Endodermal cell (in vitro differentiated cells): ENCODE measurements at regions not wholly inside any gene's neighbourhood (a gene's known extent, or its start where the extent isn't known, plus 50 kb on each side); places are given as distances from the start of the nearest gene placed in this dataset.

ENCODE experiments used
- DNase-seq: peaks from one replicate; pipeline ENCODE4 v3.0.0-alpha.2; 2017
- H3K27ac ChIP-seq: 2 replicates; pipeline ENCODE4 v1.5.1; 2013; ENCODE audit warnings: mild to moderate bottlenecking, low read depth, low read length, moderate library complexity
- H3K27me3 ChIP-seq: 2 replicates; pipeline ENCODE4 v1.6.1; 2013; ENCODE audit warnings: mild to moderate bottlenecking, low read length, moderate library complexity; ENCODE audit not compliant: insufficient read depth, control insufficient read depth, poor library complexity, severe bottlenecking
- H3K36me3 ChIP-seq: 2 replicates; pipeline ENCODE4 v1.7.0; 2013; ENCODE audit warnings: mild to moderate bottlenecking, low read length, moderate library complexity; ENCODE audit not compliant: control insufficient read depth, insufficient read depth
- H3K4me1 ChIP-seq: one replicate; pipeline ENCODE4 v1.7.0; 2013; ENCODE audit warnings: low read length; ENCODE audit not compliant: control insufficient read depth, insufficient read depth
- H3K4me3 ChIP-seq: 2 replicates; pipeline ENCODE4 v1.5.1; 2013; ENCODE audit warnings: mild to moderate bottlenecking, low read length, moderate library complexity
- H3K9ac ChIP-seq: 2 replicates; pipeline ENCODE4 v1.6.1; 2013; ENCODE audit warnings: mild to moderate bottlenecking, low read length, moderate library complexity; ENCODE audit not compliant: poor library complexity, severe bottlenecking; ENCODE audit errors: extremely low read depth
- H3K9me3 ChIP-seq: 2 replicates; pipeline ENCODE4 v1.6.1; 2013; ENCODE audit warnings: mild to moderate bottlenecking, low read length, moderate library complexity; ENCODE audit not compliant: control insufficient read depth
- H3K27ac Mint-ChIP-seq: 2 replicates; pipeline ENCODE4 v1.8.0; 2020; ENCODE audit warnings: mixed read lengths
- H3K27me3 Mint-ChIP-seq: 2 replicates; pipeline ENCODE4 v1.8.0; 2021; ENCODE audit warnings: mild to moderate bottlenecking, mixed read lengths; ENCODE audit not compliant: insufficient read depth
- H3K36me3 Mint-ChIP-seq: 2 replicates; pipeline ENCODE4 v1.8.0; 2020; ENCODE audit warnings: low read depth, mixed read lengths
- H3K4me1 Mint-ChIP-seq: 2 replicates; pipeline ENCODE4 v1.8.0; 2020; ENCODE audit warnings: mixed read lengths
- H3K4me3 Mint-ChIP-seq: 2 replicates; pipeline ENCODE4 v1.8.0; 2020; ENCODE audit warnings: mild to moderate bottlenecking, moderate library complexity, mixed read lengths
- H3K9me3 Mint-ChIP-seq: 2 replicates; pipeline ENCODE4 v1.8.0; 2020; ENCODE audit warnings: mild to moderate bottlenecking, mixed read lengths
- WGBS, 2 experiments: methylation state at CpG; one replicate each; pipeline versions ENCODE4 v1.1.5 to v1.1.7; 2013; ENCODE audit warnings: missing lambda C conversion rate in 2 of 2, mixed read lengths in 1 of 2; ENCODE audit not compliant: insufficient coverage in 1 of 2, insufficient read length in 1 of 2; 5-methylcytosine and 5-hydroxymethylcytosine counted together
- TF ChIP-seq, protein P1 (sequence below): fragments of 200-600 bp; sonication (generic); conservative IDR thresholded peaks from 2 replicates; pipeline ENCODE4 v1.5.0; 2021; ENCODE audit warnings: antibody characterized with exemption, mild to moderate bottlenecking

DNA sequence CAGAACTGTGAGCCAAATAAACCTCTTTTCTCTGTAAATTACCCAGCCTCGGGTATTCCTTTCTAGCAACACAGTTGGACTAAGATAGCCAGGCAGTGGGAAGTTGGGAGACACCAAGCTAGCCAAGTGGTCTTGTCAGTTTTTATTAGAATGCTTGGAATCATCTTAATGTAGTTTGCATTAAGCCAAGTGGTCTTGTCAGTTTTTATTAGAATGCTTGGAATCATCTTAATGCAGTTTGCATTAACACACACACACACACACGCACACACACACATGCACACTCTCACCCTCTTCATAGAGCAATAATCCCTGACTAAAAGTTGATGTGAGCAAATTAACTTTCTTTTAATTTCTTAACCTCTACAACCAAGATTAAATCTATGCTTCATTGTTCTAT, 151.5 kb downstream of the VAPA start:
- Mint-ChIP-seq H3K4me3 (no peak overlapping the region), H3K36me3 (no peaks in the 10 kb centered on the region), H3K27ac (no peak overlapping the region), H3K4me1 (no peaks in the 10 kb centered on the region), H3K27me3 (peaks cover 4% of the 10 kb centered on the region), H3K9me3 (no peaks in the 10 kb centered on the region)
- TF ChIP-seq, protein P1, sequence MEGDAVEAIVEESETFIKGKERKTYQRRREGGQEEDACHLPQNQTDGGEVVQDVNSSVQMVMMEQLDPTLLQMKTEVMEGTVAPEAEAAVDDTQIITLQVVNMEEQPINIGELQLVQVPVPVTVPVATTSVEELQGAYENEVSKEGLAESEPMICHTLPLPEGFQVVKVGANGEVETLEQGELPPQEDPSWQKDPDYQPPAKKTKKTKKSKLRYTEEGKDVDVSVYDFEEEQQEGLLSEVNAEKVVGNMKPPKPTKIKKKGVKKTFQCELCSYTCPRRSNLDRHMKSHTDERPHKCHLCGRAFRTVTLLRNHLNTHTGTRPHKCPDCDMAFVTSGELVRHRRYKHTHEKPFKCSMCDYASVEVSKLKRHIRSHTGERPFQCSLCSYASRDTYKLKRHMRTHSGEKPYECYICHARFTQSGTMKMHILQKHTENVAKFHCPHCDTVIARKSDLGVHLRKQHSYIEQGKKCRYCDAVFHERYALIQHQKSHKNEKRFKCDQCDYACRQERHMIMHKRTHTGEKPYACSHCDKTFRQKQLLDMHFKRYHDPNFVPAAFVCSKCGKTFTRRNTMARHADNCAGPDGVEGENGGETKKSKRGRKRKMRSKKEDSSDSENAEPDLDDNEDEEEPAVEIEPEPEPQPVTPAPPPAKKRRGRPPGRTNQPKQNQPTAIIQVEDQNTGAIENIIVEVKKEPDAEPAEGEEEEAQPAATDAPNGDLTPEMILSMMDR = no peak
- Histone ChIP-seq H3K4me1 (no peaks in the 10 kb centered on the region), H3K9ac (no peak overlapping the region), H3K36me3 (no peaks in the 10 kb centered on the region), H3K27ac (no peak overlapping the region), H3K27me3 (no peaks in the 10 kb centered on the region), H3K9me3 (no peaks in the 10 kb centered on the region), H3K4me3 (no peak overlapping the region)
- no peak for DNase-seq
- WGBS, 2 experiments = 84 to 90% methylated on average over 1 to 2 of the region's 2 CpGs

DNA sequence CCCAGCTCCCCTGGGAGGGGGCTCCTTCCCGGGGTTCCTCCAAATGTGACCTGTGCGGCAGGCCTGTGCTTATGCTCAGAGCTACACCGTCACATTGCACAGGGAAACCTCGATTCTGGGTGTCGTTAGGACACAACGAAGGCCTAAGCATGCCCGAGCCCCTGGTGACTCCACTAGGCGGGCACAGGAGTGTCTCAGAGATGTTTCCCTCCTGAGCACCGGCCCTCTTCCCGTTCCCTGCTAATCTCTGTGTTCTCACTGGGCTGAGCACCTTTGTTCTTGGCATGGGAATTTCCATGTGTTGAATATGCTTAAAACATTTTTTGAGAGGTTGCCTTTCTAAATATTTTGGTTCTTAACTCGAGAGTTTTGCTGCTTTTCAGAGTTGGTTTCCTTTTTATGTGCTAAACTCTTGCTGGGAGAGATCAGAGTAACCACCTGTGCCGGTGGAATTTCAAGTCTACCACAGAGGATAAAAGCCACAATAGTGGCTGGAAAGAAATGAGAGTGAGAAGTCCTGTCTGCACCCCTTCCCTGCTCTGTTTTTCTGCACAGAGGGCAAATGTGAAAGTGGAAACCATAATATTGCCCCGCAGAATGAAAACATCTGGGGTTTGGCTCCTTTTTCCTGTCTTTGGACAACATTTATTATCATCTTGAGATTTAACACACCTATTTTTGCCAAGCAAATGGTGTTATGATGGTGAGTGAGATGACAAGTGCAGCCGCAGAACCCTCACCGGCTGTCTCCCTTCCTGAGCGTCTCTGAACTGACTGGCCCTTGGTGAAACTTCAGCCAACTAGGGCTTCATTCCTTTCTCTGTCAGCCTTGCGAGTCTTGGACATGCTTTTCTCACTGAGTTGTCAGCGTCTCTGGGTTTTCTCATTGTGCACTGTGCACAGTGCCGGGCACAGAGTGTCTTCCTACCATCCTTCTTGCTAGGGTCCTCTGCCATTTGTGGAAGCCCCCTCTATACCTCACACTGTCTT, 154.1 kb downstream of the VAPA start:
- DNase-seq = no peak
- Mint-ChIP-seq H3K36me3 (no peaks in the 10 kb centered on the region), H3K4me3 (no peak overlapping the region), H3K27ac (no peak overlapping the region), H3K4me1 (peaks cover 14% of the 10 kb centered on the region), H3K9me3 (no peaks in the 10 kb centered on the region), H3K27me3 (peaks cover 12% of the 10 kb centered on the region)
- no peak overlapping the region for H3K4me3 ChIP-seq
- WGBS, 2 experiments = 88 to 95% methylated on average over 15 to 19 of the region's 19 CpGs
- H3K4me1 ChIP-seq = no peaks in the 10 kb centered on the region
- H3K27ac ChIP-seq = no peak overlapping the region
- H3K36me3 ChIP-seq = no peaks in the 10 kb centered on the region
- H3K27me3 ChIP-seq = no peaks in the 10 kb centered on the region
- TF ChIP-seq, protein P1 = no peak
- no peak overlapping the region for H3K9ac ChIP-seq
- H3K9me3 ChIP-seq = no peaks in the 10 kb centered on the region

GRCh38 chr18:10068766-10069567, 155.2 kb downstream of the VAPA start:
- no peak for DNase-seq

More at GRCh38 chr18:10068766-10069567, 155.2 kb downstream of the VAPA start:
- no peaks in the 10 kb centered on the region for H3K9me3 ChIP-seq
- 95 to 97% methylated on average over 10 to 22 of the region's 22 CpGs for WGBS, 2 experiments
- H3K27ac ChIP-seq = no peak overlapping the region
- peaks cover 12% of the 10 kb centered on the region for H3K27me3 Mint-ChIP-seq
- no peak overlapping the region for H3K4me3 Mint-ChIP-seq
- H3K9ac ChIP-seq = no peak overlapping the region
- no peaks in the 10 kb centered on the region for H3K4me1 ChIP-seq
- H3K36me3 Mint-ChIP-seq = no peaks in the 10 kb centered on the region
- no peak overlapping the region for H3K27ac Mint-ChIP-seq
- no peaks in the 10 kb centered on the region for H3K36me3 ChIP-seq
- no peak overlapping the region for H3K4me3 ChIP-seq
- TF ChIP-seq, protein P1 = no peak
- no peaks in the 10 kb centered on the region for H3K27me3 ChIP-seq
- peaks cover 16% of the 10 kb centered on the region for H3K4me1 Mint-ChIP-seq
- no peaks in the 10 kb centered on the region for H3K9me3 Mint-ChIP-seq
